ENCODE measurements at regions not wholly inside any gene's neighbourhood (a gene's known extent, or its start where the extent isn't known, plus 50 kb on each side); places are given as distances from the start of the nearest gene placed in this dataset.

- Histone ChIP-seq H3K79me2 (ENCODE audit: low read length) (no peaks in the 10 kb centered on the region), H3K9me3 (replicated peaks; ENCODE audit: insufficient read depth, low read length) (no peaks in the 10 kb centered on the region), H3K4me2 (ENCODE audit: low read depth, low read length) (no peak overlapping the region), H3F3A (ENCODE audit: insufficient read depth, low read length) (no peaks in the 10 kb centered on the region), H3K36me3 (replicated peaks; ENCODE audit: insufficient read depth, low read length) (no peaks in the 10 kb centered on the region), H3K9ac (ENCODE audit: low read length) (no peak overlapping the region), H3K4me1 (ENCODE audit: low read length) (no peaks in the 10 kb centered on the region), H3K27ac (ENCODE audit: low read length) (no peak overlapping the region), H3K9me2 (replicated peaks; ENCODE audit: insufficient read depth, low read length) (no peaks in the 10 kb centered on the region), H3K27me3 (replicated peaks; ENCODE audit: insufficient read depth, low read length) (no peaks in the 10 kb centered on the region), H2AFZ (ENCODE audit: low read length) (no peak overlapping the region), H3K4me3 (ENCODE audit: low read length) (no peak overlapping the region), H4K20me1 (ENCODE audit: insufficient read depth, low read length) (no peaks in the 10 kb centered on the region)
- no peak for TF ChIP-seq CTCF (IDR thresholded peaks at IDR 0.05; ENCODE audit: low read length)
- no peak for DNase-seq
These were observed 66.4 kb upstream of the PKDCC start for GRCh38 chr2:41981417-41981816.

GRCh38 chr2:41985573-41986095 is 62.2 kb upstream of the PKDCC start:
- no peaks in the 10 kb centered on the region for H3K36me3 ChIP-seq (replicated peaks; ENCODE audit: insufficient read depth, low read length)

GRCh38 chr2:41989501-41990180 is 58.2 kb upstream of the PKDCC start:
- Histone ChIP-seq H3K4me3 (ENCODE audit: low read length) (no peak overlapping the region), H3K27me3 (replicated peaks; ENCODE audit: insufficient read depth, low read length) (no peaks in the 10 kb centered on the region), H3K36me3 (replicated peaks; ENCODE audit: insufficient read depth, low read length) (no peaks in the 10 kb centered on the region), H3K9me3 (replicated peaks; ENCODE audit: insufficient read depth, low read length) (no peaks in the 10 kb centered on the region), H3K79me2 (ENCODE audit: low read length) (no peaks in the 10 kb centered on the region), H3K9ac (ENCODE audit: low read length) (no peak overlapping the region), H4K20me1 (ENCODE audit: insufficient read depth, low read length) (no peaks in the 10 kb centered on the region), H3F3A (ENCODE audit: insufficient read depth, low read length) (no peaks in the 10 kb centered on the region), H3K4me2 (ENCODE audit: low read depth, low read length) (no peak overlapping the region), H3K27ac (ENCODE audit: low read length) (no peak overlapping the region), H2AFZ (ENCODE audit: low read length) (no peak overlapping the region), H3K4me1 (ENCODE audit: low read length) (no peaks in the 10 kb centered on the region), H3K9me2 (replicated peaks; ENCODE audit: insufficient read depth, low read length) (no peaks in the 10 kb centered on the region)
- no peak for TF ChIP-seq CTCF (IDR thresholded peaks at IDR 0.05; ENCODE audit: low read length)
- no peak for TF ChIP-seq EZH2phosphoT487 (IDR thresholded peaks at IDR 0.05; ENCODE audit: low read length)
- no peak for TF ChIP-seq EZH2 (optimal IDR thresholded peaks at IDR 0.05; ENCODE audit: low read depth, low read length)
- DNase-seq: no peak

More at GRCh38 chr2:41985573-41986095, 62.2 kb upstream of the PKDCC start:
- Histone ChIP-seq H3K9ac (ENCODE audit: low read length) (no peak overlapping the region), H3F3A (ENCODE audit: insufficient read depth, low read length) (no peaks in the 10 kb centered on the region), H3K27me3 (replicated peaks; ENCODE audit: insufficient read depth, low read length) (no peaks in the 10 kb centered on the region), H3K4me1 (ENCODE audit: low read length) (no peaks in the 10 kb centered on the region), H4K20me1 (ENCODE audit: insufficient read depth, low read length) (no peaks in the 10 kb centered on the region), H3K4me3 (ENCODE audit: low read length) (no peak overlapping the region), H2AFZ (ENCODE audit: low read length) (no peak overlapping the region), H3K9me2 (replicated peaks; ENCODE audit: insufficient read depth, low read length) (no peaks in the 10 kb centered on the region), H3K9me3 (replicated peaks; ENCODE audit: insufficient read depth, low read length) (no peaks in the 10 kb centered on the region), H3K79me2 (ENCODE audit: low read length) (no peaks in the 10 kb centered on the region), H3K27ac (ENCODE audit: low read length) (no peak overlapping the region), H3K4me2 (ENCODE audit: low read depth, low read length) (no peak overlapping the region)
- DNase-seq: no peak
- TF ChIP-seq CTCF (IDR thresholded peaks at IDR 0.05; ENCODE audit: low read length) (no peak), EZH2 (optimal IDR thresholded peaks at IDR 0.05; ENCODE audit: low read depth, low read length) (no peak), EZH2phosphoT487 (IDR thresholded peaks at IDR 0.05; ENCODE audit: low read length) (no peak)

Data from MM.1S (cell line).